ENCODE measurements at regions not wholly inside any gene's neighbourhood (a gene's known extent, or its start where the extent isn't known, plus 50 kb on each side); places are given as distances from the start of the nearest gene placed in this dataset.
"Not testable (repeated sequence)": the region's sequence is repeated elsewhere in the genome, so short reads cannot be mapped to it uniquely, and the experiment has no call there.

- Histone ChIP-seq H3K36me3 (ENCODE audit: control insufficient read depth in 3 of 3, insufficient read depth in 2 of 3, low read depth in 1 of 3, low read length in 3 of 3) (no peaks in the 10 kb centered on the region), H3K27ac (ENCODE audit: low read depth in 1 of 3, low read length in 2 of 3) (no peak overlapping the region), H3K4me1 (ENCODE audit: control insufficient read depth in 3 of 3, insufficient read depth in 2 of 3, low read depth in 1 of 3, low read length in 2 of 3) (no peaks in the 10 kb centered on the region), H3K9me3 (ENCODE audit: control insufficient read depth in 2 of 2, insufficient read depth in 1 of 2, low read depth in 1 of 2, low read length in 1 of 2) (no peaks in the 10 kb centered on the region), H3K4me3 (ENCODE audit: low read depth in 1 of 3, low read length in 3 of 3) (no peak overlapping the region), H3K27me3 (ENCODE audit: control insufficient read depth in 3 of 3, insufficient read depth in 3 of 3, low read length in 3 of 3) (no peaks in the 10 kb centered on the region)
- 73 to 79% (median 74%) methylated on average over 4 of the region's 4 CpGs for WGBS, 3 donors
- no peak for FAIRE-seq
- DNase-seq = no peak
Measured at GRCh38 chr6:88441346-88441745, 275.2 kb upstream of the CNR1 start.

- no peaks in the 10 kb centered on the region for H3K9me3 ChIP-seq (ENCODE audit: control insufficient read depth in 2 of 2, insufficient read depth in 1 of 2, low read depth in 1 of 2, low read length in 1 of 2)
- no peaks in the 10 kb centered on the region for H3K4me1 ChIP-seq (ENCODE audit: control insufficient read depth in 3 of 3, insufficient read depth in 2 of 3, low read depth in 1 of 3, low read length in 2 of 3)
- H3K4me3 ChIP-seq (ENCODE audit: low read depth in 1 of 3, low read length in 3 of 3) = no peak overlapping the region
- H3K27ac ChIP-seq (ENCODE audit: low read depth in 1 of 3, low read length in 2 of 3) = no peak overlapping the region
- FAIRE-seq (no peak), DNase-seq (no peak)
- 52 to 67% (median 61%) methylated on average over 1 of the region's 1 CpG for WGBS, 3 donors
- no peaks in the 10 kb centered on the region for H3K36me3 ChIP-seq (ENCODE audit: control insufficient read depth in 3 of 3, insufficient read depth in 2 of 3, low read depth in 1 of 3, low read length in 3 of 3)
- H3K27me3 ChIP-seq (ENCODE audit: control insufficient read depth in 3 of 3, insufficient read depth in 3 of 3, low read length in 3 of 3) = no peaks in the 10 kb centered on the region
Measured at GRCh38 chr6:88428068-88428467, 261.9 kb upstream of the CNR1 start.

GRCh38 chr6:88426005-88426404 lies 259.9 kb upstream of the CNR1 start:
- Histone ChIP-seq H3K9me3 (ENCODE audit: control insufficient read depth in 2 of 2, insufficient read depth in 1 of 2, low read depth in 1 of 2, low read length in 1 of 2) (no peaks in the 10 kb centered on the region), H3K27me3 (ENCODE audit: control insufficient read depth in 3 of 3, insufficient read depth in 3 of 3, low read length in 3 of 3) (no peaks in the 10 kb centered on the region), H3K4me1 (ENCODE audit: control insufficient read depth in 3 of 3, insufficient read depth in 2 of 3, low read depth in 1 of 3, low read length in 2 of 3) (no peaks in the 10 kb centered on the region), H3K4me3 (ENCODE audit: low read depth in 1 of 3, low read length in 3 of 3) (no peak overlapping the region), H3K36me3 (ENCODE audit: control insufficient read depth in 3 of 3, insufficient read depth in 2 of 3, low read depth in 1 of 3, low read length in 3 of 3) (no peaks in the 10 kb centered on the region), H3K27ac (ENCODE audit: low read depth in 1 of 3, low read length in 2 of 3) (no peak overlapping the region)
- DNase-seq = no peak
- no peak for FAIRE-seq
- 88 to 93% (median 91%) methylated on average over 2 of the region's 2 CpGs for WGBS, 3 donors

- Histone ChIP-seq H3K9me3 (ENCODE audit: control insufficient read depth in 2 of 2, insufficient read depth in 1 of 2, low read depth in 1 of 2, low read length in 1 of 2) (no peaks in the 10 kb centered on the region), H3K4me3 (ENCODE audit: low read depth in 1 of 3, low read length in 3 of 3) (no peak overlapping the region), H3K4me1 (ENCODE audit: control insufficient read depth in 3 of 3, insufficient read depth in 2 of 3, low read depth in 1 of 3, low read length in 2 of 3) (no peaks in the 10 kb centered on the region), H3K27ac (ENCODE audit: low read depth in 1 of 3, low read length in 2 of 3) (no peak overlapping the region), H3K36me3 (ENCODE audit: control insufficient read depth in 3 of 3, insufficient read depth in 2 of 3, low read depth in 1 of 3, low read length in 3 of 3) (no peaks in the 10 kb centered on the region), H3K27me3 (ENCODE audit: control insufficient read depth in 3 of 3, insufficient read depth in 3 of 3, low read length in 3 of 3) (no peaks in the 10 kb centered on the region)
- no peak for FAIRE-seq
- WGBS, 3 donors = 80 to 90% (median 84%) methylated on average over 8 of the region's 8 CpGs
- DNase-seq = no peak
Measured at GRCh38 chr6:88422831-88423230, 256.7 kb upstream of the CNR1 start.

- not testable (repeated sequence) for H3K27me3 ChIP-seq (ENCODE audit: control insufficient read depth in 3 of 3, insufficient read depth in 3 of 3, low read length in 3 of 3); H3K4me1 ChIP-seq (ENCODE audit: control insufficient read depth in 3 of 3, insufficient read depth in 2 of 3, low read depth in 1 of 3, low read length in 2 of 3); FAIRE-seq; H3K9me3 ChIP-seq (ENCODE audit: control insufficient read depth in 2 of 2, insufficient read depth in 1 of 2, low read depth in 1 of 2, low read length in 1 of 2); H3K27ac ChIP-seq (ENCODE audit: low read depth in 1 of 3, low read length in 2 of 3); DNase-seq; H3K4me3 ChIP-seq (ENCODE audit: low read depth in 1 of 3, low read length in 3 of 3); H3K36me3 ChIP-seq (ENCODE audit: control insufficient read depth in 3 of 3, insufficient read depth in 2 of 3, low read depth in 1 of 3, low read length in 3 of 3)
- WGBS, 3 donors = 91 to 96% (median 92%) methylated on average over 19 to 21 of the region's 21 CpGs
Measured at GRCh38 chr6:88420967-88421488, 254.9 kb upstream of the CNR1 start.

- not testable (repeated sequence) for H3K27me3 ChIP-seq (ENCODE audit: control insufficient read depth in 3 of 3, insufficient read depth in 3 of 3, low read length in 3 of 3); FAIRE-seq; H3K4me1 ChIP-seq (ENCODE audit: control insufficient read depth in 3 of 3, insufficient read depth in 2 of 3, low read depth in 1 of 3, low read length in 2 of 3); H3K4me3 ChIP-seq (ENCODE audit: low read depth in 1 of 3, low read length in 3 of 3); DNase-seq; H3K36me3 ChIP-seq (ENCODE audit: control insufficient read depth in 3 of 3, insufficient read depth in 2 of 3, low read depth in 1 of 3, low read length in 3 of 3); H3K9me3 ChIP-seq (ENCODE audit: control insufficient read depth in 2 of 2, insufficient read depth in 1 of 2, low read depth in 1 of 2, low read length in 1 of 2); H3K27ac ChIP-seq (ENCODE audit: low read depth in 1 of 3, low read length in 2 of 3)
- WGBS, 3 donors = 77 to 84% (median 78%) methylated on average over 13 of the region's 13 CpGs
Measured at GRCh38 chr6:88418921-88419810, 253.0 kb upstream of the CNR1 start.

- not testable (repeated sequence) for DNase-seq; H3K4me3 ChIP-seq (ENCODE audit: low read depth in 1 of 3, low read length in 3 of 3); H3K4me1 ChIP-seq (ENCODE audit: control insufficient read depth in 3 of 3, insufficient read depth in 2 of 3, low read depth in 1 of 3, low read length in 2 of 3); H3K27ac ChIP-seq (ENCODE audit: low read depth in 1 of 3, low read length in 2 of 3); FAIRE-seq; H3K36me3 ChIP-seq (ENCODE audit: control insufficient read depth in 3 of 3, insufficient read depth in 2 of 3, low read depth in 1 of 3, low read length in 3 of 3); H3K9me3 ChIP-seq (ENCODE audit: control insufficient read depth in 2 of 2, insufficient read depth in 1 of 2, low read depth in 1 of 2, low read length in 1 of 2); H3K27me3 ChIP-seq (ENCODE audit: control insufficient read depth in 3 of 3, insufficient read depth in 3 of 3, low read length in 3 of 3)
- WGBS, 3 donors = 48 to 72% (median 57%) methylated on average over 5 of the region's 5 CpGs
Measured at GRCh38 chr6:88417361-88417760, 251.2 kb upstream of the CNR1 start.

- 3 to 24% (median 16%) methylated on average over 1 of the region's 1 CpG for WGBS, 3 donors
- FAIRE-seq (no peak), DNase-seq (no peak)
- Histone ChIP-seq H3K4me1 (ENCODE audit: control insufficient read depth in 3 of 3, insufficient read depth in 2 of 3, low read depth in 1 of 3, low read length in 2 of 3) (no peaks in the 10 kb centered on the region), H3K27me3 (ENCODE audit: control insufficient read depth in 3 of 3, insufficient read depth in 3 of 3, low read length in 3 of 3) (no peaks in the 10 kb centered on the region), H3K36me3 (ENCODE audit: control insufficient read depth in 3 of 3, insufficient read depth in 2 of 3, low read depth in 1 of 3, low read length in 3 of 3) (no peaks in the 10 kb centered on the region), H3K27ac (ENCODE audit: low read depth in 1 of 3, low read length in 2 of 3) (no peak overlapping the region), H3K9me3 (ENCODE audit: control insufficient read depth in 2 of 2, insufficient read depth in 1 of 2, low read depth in 1 of 2, low read length in 1 of 2) (no peaks in the 10 kb centered on the region), H3K4me3 (ENCODE audit: low read depth in 1 of 3, low read length in 3 of 3) (no peak overlapping the region)
Measured at GRCh38 chr6:88413459-88413858, 247.3 kb upstream of the CNR1 start.
